ENCODE measurements at regions not wholly inside any gene's neighbourhood (a gene's known extent, or its start where the extent isn't known, plus 50 kb on each side); places are given as distances from the start of the nearest gene placed in this dataset.
A peak's percentile ranks its signal among the peaks of the same experiment; 100 is the strongest.

DNA sequence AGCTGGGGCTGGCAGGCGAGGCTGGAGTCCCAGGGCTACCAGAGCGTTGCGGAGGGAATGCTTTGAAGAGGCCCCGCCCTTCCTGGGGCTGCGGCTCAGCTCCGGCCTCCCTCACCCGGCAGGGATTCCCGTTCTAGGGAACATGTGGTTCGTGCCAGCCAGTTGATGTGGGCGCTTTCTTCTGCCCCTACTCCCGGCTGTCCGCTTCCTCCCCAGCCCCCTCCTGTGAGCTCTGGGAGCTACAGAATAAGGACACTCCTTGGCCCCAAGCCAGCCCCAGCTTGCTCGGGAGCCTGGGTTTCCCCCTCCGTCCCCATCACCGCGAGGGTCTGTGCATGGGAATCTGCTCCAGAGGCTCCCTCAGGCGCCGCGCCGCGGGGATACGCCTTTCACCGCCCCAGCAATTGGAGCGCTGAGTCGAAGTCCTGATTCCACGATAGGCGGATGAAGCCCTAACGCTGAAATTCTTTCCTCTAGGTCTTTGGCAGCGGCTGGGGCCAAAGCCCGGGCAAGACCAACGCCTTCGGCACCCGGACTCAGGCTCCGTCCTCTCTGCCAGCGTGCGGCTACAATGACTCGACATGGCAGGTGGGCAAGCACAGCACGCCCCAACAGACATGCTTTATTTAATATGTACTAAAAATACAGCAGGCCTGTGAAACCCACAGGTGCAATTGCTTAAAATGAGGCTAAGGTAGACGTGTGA, 69.5 kb downstream of the KLF15 start (continued):
- no peak for TF ChIP-seq CBFB (CRISPR knock-in tag; IDR thresholded peaks at IDR 0.05; ENCODE audit: low read depth)
- TF ChIP-seq NR2C2 (CRISPR knock-in tag; IDR thresholded peaks at IDR 0.05) = no peak
- TF ChIP-seq NFE2L1 (CRISPR knock-in tag; IDR thresholded peaks at IDR 0.05) = no peak
- TF ChIP-seq FOXJ3 (CRISPR knock-in tag; IDR thresholded peaks at IDR 0.05; ENCODE audit: borderline replicate concordance) = no peak
- no peak for TF ChIP-seq ZBTB21 (CRISPR knock-in tag; IDR thresholded peaks at IDR 0.05; ENCODE audit: borderline replicate concordance)
- TF ChIP-seq MXD4 (CRISPR knock-in tag; IDR thresholded peaks at IDR 0.05; ENCODE audit: borderline replicate concordance) = no peak
- TF ChIP-seq PRRX2 (CRISPR knock-in tag; IDR thresholded peaks at IDR 0.05) = no peak
- TF ChIP-seq TEAD1 (CRISPR knock-in tag; IDR thresholded peaks at IDR 0.05) = peak; percentile 54; the same call in 1 of the 2 replicates
- 0 out of 2 replicates have a peak, but pooled peaks have one; percentile 24 for TF ChIP-seq MYBL2 (CRISPR knock-in tag; IDR thresholded peaks at IDR 0.05)
- TF ChIP-seq, protein P1, sequence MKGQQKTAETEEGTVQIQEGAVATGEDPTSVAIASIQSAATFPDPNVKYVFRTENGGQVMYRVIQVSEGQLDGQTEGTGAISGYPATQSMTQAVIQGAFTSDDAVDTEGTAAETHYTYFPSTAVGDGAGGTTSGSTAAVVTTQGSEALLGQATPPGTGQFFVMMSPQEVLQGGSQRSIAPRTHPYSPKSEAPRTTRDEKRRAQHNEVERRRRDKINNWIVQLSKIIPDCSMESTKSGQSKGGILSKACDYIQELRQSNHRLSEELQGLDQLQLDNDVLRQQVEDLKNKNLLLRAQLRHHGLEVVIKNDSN (CRISPR knock-in tag; IDR thresholded peaks at IDR 0.05) = peak; percentile 60; the same call in 1 of the 2 replicates
- no peak for TF ChIP-seq ZNF671 (CRISPR knock-in tag; IDR thresholded peaks at IDR 0.05)
- TF ChIP-seq, protein P2, sequence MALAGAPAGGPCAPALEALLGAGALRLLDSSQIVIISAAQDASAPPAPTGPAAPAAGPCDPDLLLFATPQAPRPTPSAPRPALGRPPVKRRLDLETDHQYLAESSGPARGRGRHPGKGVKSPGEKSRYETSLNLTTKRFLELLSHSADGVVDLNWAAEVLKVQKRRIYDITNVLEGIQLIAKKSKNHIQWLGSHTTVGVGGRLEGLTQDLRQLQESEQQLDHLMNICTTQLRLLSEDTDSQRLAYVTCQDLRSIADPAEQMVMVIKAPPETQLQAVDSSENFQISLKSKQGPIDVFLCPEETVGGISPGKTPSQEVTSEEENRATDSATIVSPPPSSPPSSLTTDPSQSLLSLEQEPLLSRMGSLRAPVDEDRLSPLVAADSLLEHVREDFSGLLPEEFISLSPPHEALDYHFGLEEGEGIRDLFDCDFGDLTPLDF (CRISPR knock-in tag; IDR thresholded peaks at IDR 0.05) = no peak
- TF ChIP-seq CREB1 (CRISPR knock-in tag; IDR thresholded peaks at IDR 0.05) = no peak
- no peak for TF ChIP-seq EMX1 (CRISPR knock-in tag; IDR thresholded peaks at IDR 0.05)
- TF ChIP-seq, protein P3, sequence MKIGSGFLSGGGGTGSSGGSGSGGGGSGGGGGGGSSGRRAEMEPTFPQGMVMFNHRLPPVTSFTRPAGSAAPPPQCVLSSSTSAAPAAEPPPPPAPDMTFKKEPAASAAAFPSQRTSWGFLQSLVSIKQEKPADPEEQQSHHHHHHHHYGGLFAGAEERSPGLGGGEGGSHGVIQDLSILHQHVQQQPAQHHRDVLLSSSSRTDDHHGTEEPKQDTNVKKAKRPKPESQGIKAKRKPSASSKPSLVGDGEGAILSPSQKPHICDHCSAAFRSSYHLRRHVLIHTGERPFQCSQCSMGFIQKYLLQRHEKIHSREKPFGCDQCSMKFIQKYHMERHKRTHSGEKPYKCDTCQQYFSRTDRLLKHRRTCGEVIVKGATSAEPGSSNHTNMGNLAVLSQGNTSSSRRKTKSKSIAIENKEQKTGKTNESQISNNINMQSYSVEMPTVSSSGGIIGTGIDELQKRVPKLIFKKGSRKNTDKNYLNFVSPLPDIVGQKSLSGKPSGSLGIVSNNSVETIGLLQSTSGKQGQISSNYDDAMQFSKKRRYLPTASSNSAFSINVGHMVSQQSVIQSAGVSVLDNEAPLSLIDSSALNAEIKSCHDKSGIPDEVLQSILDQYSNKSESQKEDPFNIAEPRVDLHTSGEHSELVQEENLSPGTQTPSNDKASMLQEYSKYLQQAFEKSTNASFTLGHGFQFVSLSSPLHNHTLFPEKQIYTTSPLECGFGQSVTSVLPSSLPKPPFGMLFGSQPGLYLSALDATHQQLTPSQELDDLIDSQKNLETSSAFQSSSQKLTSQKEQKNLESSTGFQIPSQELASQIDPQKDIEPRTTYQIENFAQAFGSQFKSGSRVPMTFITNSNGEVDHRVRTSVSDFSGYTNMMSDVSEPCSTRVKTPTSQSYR (CRISPR knock-in tag; IDR thresholded peaks at IDR 0.05) = no peak
- TF ChIP-seq CREM (CRISPR knock-in tag; IDR thresholded peaks at IDR 0.05) = peak; percentile 41; the same call in 1 of the 2 replicates
- TF ChIP-seq ZNF121 (CRISPR knock-in tag; IDR thresholded peaks at IDR 0.05) = no peak

DNA sequence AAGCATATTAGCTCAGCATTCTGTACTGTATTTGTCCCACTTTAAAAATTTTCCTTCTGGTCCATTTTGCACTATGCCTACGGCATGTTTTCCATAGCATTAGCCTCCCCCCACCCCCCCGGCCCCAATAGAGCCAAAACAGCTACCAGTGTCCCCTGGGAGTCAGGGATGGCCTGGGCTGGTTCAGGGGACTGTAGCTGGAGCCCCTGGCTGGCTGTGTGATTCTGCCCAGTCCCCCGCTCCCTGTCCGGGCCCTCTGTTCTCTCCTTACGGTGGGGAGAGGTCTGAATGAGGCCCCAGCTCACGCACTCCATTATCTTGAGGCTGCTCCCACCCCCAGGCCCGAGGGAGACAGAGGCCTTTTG, 70.1 kb downstream of the KLF15 start:
- no peaks in the 10 kb centered on the region for H3K36me3 Mint-ChIP-seq
- H3K27me3 Mint-ChIP-seq (ENCODE audit: low read depth) = peaks cover 46% of the 10 kb centered on the region
- DNase-seq (ENCODE audit: low spot score) = no peak
- ChIA-PET CTCF (interaction anchor here (0.5 to 1.5 kb wide), 13 partner anchors 13 to 545 kb away, joined by 3 to 8 read pairs (median 3); no protein-coding TSS in a partner anchor), POLR2A (interaction anchor here (0.6 to 1.7 kb wide), 5 partner anchors 12 to 153 kb away, joined by 3 to 6 read pairs (median 4); no protein-coding TSS in a partner anchor)
- peak overlapping the region; percentile 68 for H3K4me3 Mint-ChIP-seq
- H3K27ac Mint-ChIP-seq = no peak overlapping the region
- ATAC-seq = no peak
- H3K4me1 Mint-ChIP-seq = peaks cover 31% of the 10 kb centered on the region
- H3K9me3 Mint-ChIP-seq = no peaks in the 10 kb centered on the region
- TF ChIP-seq, protein P4, sequence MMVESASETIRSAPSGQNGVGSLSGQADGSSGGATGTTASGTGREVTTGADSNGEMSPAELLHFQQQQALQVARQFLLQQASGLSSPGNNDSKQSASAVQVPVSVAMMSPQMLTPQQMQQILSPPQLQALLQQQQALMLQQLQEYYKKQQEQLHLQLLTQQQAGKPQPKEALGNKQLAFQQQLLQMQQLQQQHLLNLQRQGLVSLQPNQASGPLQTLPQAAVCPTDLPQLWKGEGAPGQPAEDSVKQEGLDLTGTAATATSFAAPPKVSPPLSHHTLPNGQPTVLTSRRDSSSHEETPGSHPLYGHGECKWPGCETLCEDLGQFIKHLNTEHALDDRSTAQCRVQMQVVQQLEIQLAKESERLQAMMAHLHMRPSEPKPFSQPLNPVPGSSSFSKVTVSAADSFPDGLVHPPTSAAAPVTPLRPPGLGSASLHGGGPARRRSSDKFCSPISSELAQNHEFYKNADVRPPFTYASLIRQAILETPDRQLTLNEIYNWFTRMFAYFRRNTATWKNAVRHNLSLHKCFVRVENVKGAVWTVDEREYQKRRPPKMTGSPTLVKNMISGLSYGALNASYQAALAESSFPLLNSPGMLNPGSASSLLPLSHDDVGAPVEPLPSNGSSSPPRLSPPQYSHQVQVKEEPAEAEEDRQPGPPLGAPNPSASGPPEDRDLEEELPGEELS (CRISPR knock-in tag; IDR thresholded peaks at IDR 0.05) = no peak
- TF ChIP-seq TCF7 (CRISPR knock-in tag; IDR thresholded peaks at IDR 0.05; ENCODE audit: low read depth) (no peak), RORB (CRISPR knock-in tag; IDR thresholded peaks at IDR 0.05) (no peak), NFE2L1 (CRISPR knock-in tag; IDR thresholded peaks at IDR 0.05) (no peak), ZBTB21 (CRISPR knock-in tag; IDR thresholded peaks at IDR 0.05; ENCODE audit: borderline replicate concordance) (no peak)
- TF ChIP-seq, protein P5, sequence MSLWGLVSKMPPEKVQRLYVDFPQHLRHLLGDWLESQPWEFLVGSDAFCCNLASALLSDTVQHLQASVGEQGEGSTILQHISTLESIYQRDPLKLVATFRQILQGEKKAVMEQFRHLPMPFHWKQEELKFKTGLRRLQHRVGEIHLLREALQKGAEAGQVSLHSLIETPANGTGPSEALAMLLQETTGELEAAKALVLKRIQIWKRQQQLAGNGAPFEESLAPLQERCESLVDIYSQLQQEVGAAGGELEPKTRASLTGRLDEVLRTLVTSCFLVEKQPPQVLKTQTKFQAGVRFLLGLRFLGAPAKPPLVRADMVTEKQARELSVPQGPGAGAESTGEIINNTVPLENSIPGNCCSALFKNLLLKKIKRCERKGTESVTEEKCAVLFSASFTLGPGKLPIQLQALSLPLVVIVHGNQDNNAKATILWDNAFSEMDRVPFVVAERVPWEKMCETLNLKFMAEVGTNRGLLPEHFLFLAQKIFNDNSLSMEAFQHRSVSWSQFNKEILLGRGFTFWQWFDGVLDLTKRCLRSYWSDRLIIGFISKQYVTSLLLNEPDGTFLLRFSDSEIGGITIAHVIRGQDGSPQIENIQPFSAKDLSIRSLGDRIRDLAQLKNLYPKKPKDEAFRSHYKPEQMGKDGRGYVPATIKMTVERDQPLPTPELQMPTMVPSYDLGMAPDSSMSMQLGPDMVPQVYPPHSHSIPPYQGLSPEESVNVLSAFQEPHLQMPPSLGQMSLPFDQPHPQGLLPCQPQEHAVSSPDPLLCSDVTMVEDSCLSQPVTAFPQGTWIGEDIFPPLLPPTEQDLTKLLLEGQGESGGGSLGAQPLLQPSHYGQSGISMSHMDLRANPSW (CRISPR knock-in tag; conservative IDR thresholded peaks at IDR 0.05; ENCODE audit: low read depth) = no peak
- TF ChIP-seq, protein P6, sequence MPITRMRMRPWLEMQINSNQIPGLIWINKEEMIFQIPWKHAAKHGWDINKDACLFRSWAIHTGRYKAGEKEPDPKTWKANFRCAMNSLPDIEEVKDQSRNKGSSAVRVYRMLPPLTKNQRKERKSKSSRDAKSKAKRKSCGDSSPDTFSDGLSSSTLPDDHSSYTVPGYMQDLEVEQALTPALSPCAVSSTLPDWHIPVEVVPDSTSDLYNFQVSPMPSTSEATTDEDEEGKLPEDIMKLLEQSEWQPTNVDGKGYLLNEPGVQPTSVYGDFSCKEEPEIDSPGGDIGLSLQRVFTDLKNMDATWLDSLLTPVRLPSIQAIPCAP (CRISPR knock-in tag; IDR thresholded peaks at IDR 0.05) = no peak
- TF ChIP-seq, protein P7, sequence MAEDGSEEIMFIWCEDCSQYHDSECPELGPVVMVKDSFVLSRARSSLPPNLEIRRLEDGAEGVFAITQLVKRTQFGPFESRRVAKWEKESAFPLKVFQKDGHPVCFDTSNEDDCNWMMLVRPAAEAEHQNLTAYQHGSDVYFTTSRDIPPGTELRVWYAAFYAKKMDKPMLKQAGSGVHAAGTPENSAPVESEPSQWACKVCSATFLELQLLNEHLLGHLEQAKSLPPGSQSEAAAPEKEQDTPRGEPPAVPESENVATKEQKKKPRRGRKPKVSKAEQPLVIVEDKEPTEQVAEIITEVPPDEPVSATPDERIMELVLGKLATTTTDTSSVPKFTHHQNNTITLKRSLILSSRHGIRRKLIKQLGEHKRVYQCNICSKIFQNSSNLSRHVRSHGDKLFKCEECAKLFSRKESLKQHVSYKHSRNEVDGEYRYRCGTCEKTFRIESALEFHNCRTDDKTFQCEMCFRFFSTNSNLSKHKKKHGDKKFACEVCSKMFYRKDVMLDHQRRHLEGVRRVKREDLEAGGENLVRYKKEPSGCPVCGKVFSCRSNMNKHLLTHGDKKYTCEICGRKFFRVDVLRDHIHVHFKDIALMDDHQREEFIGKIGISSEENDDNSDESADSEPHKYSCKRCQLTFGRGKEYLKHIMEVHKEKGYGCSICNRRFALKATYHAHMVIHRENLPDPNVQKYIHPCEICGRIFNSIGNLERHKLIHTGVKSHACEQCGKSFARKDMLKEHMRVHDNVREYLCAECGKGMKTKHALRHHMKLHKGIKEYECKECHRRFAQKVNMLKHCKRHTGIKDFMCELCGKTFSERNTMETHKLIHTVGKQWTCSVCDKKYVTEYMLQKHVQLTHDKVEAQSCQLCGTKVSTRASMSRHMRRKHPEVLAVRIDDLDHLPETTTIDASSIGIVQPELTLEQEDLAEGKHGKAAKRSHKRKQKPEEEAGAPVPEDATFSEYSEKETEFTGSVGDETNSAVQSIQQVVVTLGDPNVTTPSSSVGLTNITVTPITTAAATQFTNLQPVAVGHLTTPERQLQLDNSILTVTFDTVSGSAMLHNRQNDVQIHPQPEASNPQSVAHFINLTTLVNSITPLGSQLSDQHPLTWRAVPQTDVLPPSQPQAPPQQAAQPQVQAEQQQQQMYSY (CRISPR knock-in tag; IDR thresholded peaks at IDR 0.05) = no peak
